ENCODE measurements at regions not wholly inside any gene's neighbourhood (a gene's known extent, or its start where the extent isn't known, plus 50 kb on each side); places are given as distances from the start of the nearest gene placed in this dataset.

- TF ChIP-seq POLR2A (IDR thresholded peaks at IDR 0.05; ENCODE audit: low read depth, low read length) (no peak), CTCF (IDR thresholded peaks at IDR 0.05; ENCODE audit: extremely low read depth in 1 of 2, insufficient read depth in 1 of 2, low read depth in 1 of 2, low read length in 2 of 2) (no peak), POLR2AphosphoS5 (IDR thresholded peaks at IDR 0.05; ENCODE audit: insufficient read depth, low read depth, low read length) (no peak), FOS (IDR thresholded peaks at IDR 0.05; ENCODE audit: borderline replicate concordance, insufficient read depth, low read length) (no peak), EZH2 (IDR thresholded peaks at IDR 0.05; ENCODE audit: borderline replicate concordance, low read depth, low read length, severe bottlenecking) (no peak), MYC (IDR thresholded peaks at IDR 0.05; ENCODE audit: low read depth, low read length) (no peak), JUN (IDR thresholded peaks at IDR 0.05; ENCODE audit: borderline replicate concordance, insufficient read depth, insufficient read length, low read depth) (no peak)
Measured at GRCh38 chr3:24810881-24811280, 316.2 kb upstream of the THRB start.

All from endothelial cell of umbilical vein (primary cell).